ENCODE measurements at regions not wholly inside any gene's neighbourhood (a gene's known extent, or its start where the extent isn't known, plus 50 kb on each side); places are given as distances from the start of the nearest gene placed in this dataset.

GRCh38 chr12:30870491-30871265 is 55.9 kb upstream of the TSPAN11 start:
- TF ChIP-seq CTCF (conservative IDR thresholded peaks at IDR 0.05; ENCODE audit: low read depth in 2 of 2) (no peak), ETS1 (IDR thresholded peaks at IDR 0.05) (no peak), EZH2 (IDR thresholded peaks at IDR 0.05; ENCODE audit: low read depth, unreplicated experiment) (no peak), REST (IDR thresholded peaks at IDR 0.05; ENCODE audit: unreplicated experiment) (no peak), EZH2phosphoT487 (IDR thresholded peaks at IDR 0.05; ENCODE audit: unreplicated experiment) (no peak), POLR2AphosphoS5 (IDR thresholded peaks at IDR 0.05; ENCODE audit: low read depth) (no peak), JUNB (IDR thresholded peaks at IDR 0.05; ENCODE audit: unreplicated experiment) (no peak), STAT1 (IDR thresholded peaks at IDR 0.05; ENCODE audit: unreplicated experiment) (no peak), CREB1 (CRISPR knock-in tag; IDR thresholded peaks at IDR 0.05; ENCODE audit: low read depth) (no peak), NANOG (IDR thresholded peaks at IDR 0.05; ENCODE audit: borderline replicate concordance) (no peak)
